Neural cell (in vitro differentiated cells): ENCODE measurements at regions not wholly inside any gene's neighbourhood (a gene's known extent, or its start where the extent isn't known, plus 50 kb on each side); places are given as distances from the start of the nearest gene placed in this dataset.
"Not testable (repeated sequence)": the region's sequence is repeated elsewhere in the genome, so short reads cannot be mapped to it uniquely, and the experiment has no call there.

Experiments used
- H2AFZ ChIP-seq: fragments of 200-600, 300-800 bp; sonication (generic), shearing (Covaris generic); 2 replicates; pipeline ENCODE4 v1.6.0; 2014; ENCODE audit warnings: low read depth, mild to moderate bottlenecking, antibody characterized with exemption, low read length, moderate library complexity
- H3F3A ChIP-seq: fragments of 200-600 bp; shearing (Covaris generic); 2 replicates; pipeline ENCODE4 v1.6.1; 2016; ENCODE audit warnings: mild to moderate bottlenecking, moderate library complexity, mixed read lengths, antibody characterized with exemption, low read length; ENCODE audit not compliant: insufficient read depth, poor library complexity, severe bottlenecking
- H3K27ac ChIP-seq: fragments of 200-600, 300-800 bp; sonication (generic), shearing (Covaris generic); 2 replicates; pipeline ENCODE4 v1.5.1; 2014; ENCODE audit warnings: mild to moderate bottlenecking, low read length, moderate library complexity
- H3K27me3 ChIP-seq: fragments of 300-800, 200-600 bp; sonication (generic), shearing (Covaris generic); 2 replicates; pipeline ENCODE4 v1.6.0; 2014; ENCODE audit warnings: mild to moderate bottlenecking, low read depth, low read length, moderate library complexity; ENCODE audit not compliant: insufficient read depth
- H3K36me3 ChIP-seq: fragments of 300-800, 200-600 bp; sonication (generic), shearing (Covaris generic); 2 replicates; pipeline ENCODE4 v1.5.1; 2014; ENCODE audit warnings: mild to moderate bottlenecking, antibody characterized with exemption, low read length, moderate library complexity; ENCODE audit not compliant: insufficient read depth
- H3K4me2 ChIP-seq: fragments of 300-800, 200-600 bp; sonication (generic), shearing (Covaris generic); 2 replicates; pipeline ENCODE4 v1.6.0; 2014; ENCODE audit warnings: mild to moderate bottlenecking, low read length
- H3K4me3 ChIP-seq: fragments of 300-800, 200-600 bp; sonication (generic), shearing (Covaris generic); 2 replicates; pipeline ENCODE4 v1.5.1; 2014; ENCODE audit warnings: mild to moderate bottlenecking, low read length, moderate library complexity
- H3K79me2 ChIP-seq: fragments of 200-600 bp; shearing (Covaris generic); replicated peaks from 2 replicates; pipeline ENCODE4 v1.6.0; 2014; ENCODE audit warnings: mild to moderate bottlenecking, low read length, moderate library complexity; ENCODE audit not compliant: insufficient read depth
- H3K9ac ChIP-seq: fragments of 300-800, 200-600 bp; sonication (generic), shearing (Covaris generic); 2 replicates; pipeline ENCODE4 v1.6.1; 2016; ENCODE audit warnings: mild to moderate bottlenecking, low read length, mixed read lengths
- H3K9me2 ChIP-seq: fragments of 200-600 bp; shearing (Covaris generic); 2 replicates; pipeline ENCODE4 v1.6.1; 2016; ENCODE audit warnings: mild to moderate bottlenecking, low read length, mixed read lengths; ENCODE audit not compliant: insufficient read depth
- H3K9me3 ChIP-seq: fragments of 200-600, 300-800 bp; sonication (generic), shearing (Covaris generic); 2 replicates; pipeline ENCODE4 v1.6.1; 2016; ENCODE audit warnings: mild to moderate bottlenecking, mixed run types, low read length, moderate library complexity, mixed read lengths
- H4K20me1 ChIP-seq: fragments of 200-600 bp; shearing (Covaris generic); 2 replicates; pipeline ENCODE4 v1.6.1; 2016; ENCODE audit warnings: mild to moderate bottlenecking, mixed run types; ENCODE audit not compliant: insufficient read depth
- CTCF ChIP-seq: fragments of 450-650 bp; IDR thresholded peaks from 2 replicates; pipeline ENCODE4 v1.5.1; 2014; ENCODE audit warnings: antibody characterized with exemption, mild to moderate bottlenecking, moderate library complexity; ENCODE audit not compliant: poor library complexity, severe bottlenecking
- EP300 ChIP-seq: fragments of 450-650 bp; conservative IDR thresholded peaks from 2 replicates; pipeline ENCODE4 v1.6.1; 2014; ENCODE audit warnings: antibody characterized with exemption, mild to moderate bottlenecking, moderate library complexity; ENCODE audit not compliant: poor library complexity, severe bottlenecking
- EZH2 ChIP-seq: fragments of 200-600, 300-800 bp; shearing (Covaris generic), sonication (generic); IDR thresholded peaks from 2 replicates; pipeline ENCODE4 v1.6.1; 2014; ENCODE audit warnings: antibody characterized with exemption, low read length, borderline replicate concordance, mild to moderate bottlenecking; ENCODE audit not compliant: insufficient read depth, poor library complexity, severe bottlenecking
- MXI1 ChIP-seq: fragments of 450-650 bp; conservative IDR thresholded peaks from 2 replicates; pipeline ENCODE4 v1.6.1; 2014; ENCODE audit warnings: antibody characterized with exemption, mild to moderate bottlenecking; ENCODE audit not compliant: poor library complexity, severe bottlenecking
- POLR2AphosphoS5 ChIP-seq: IDR thresholded peaks from 2 replicates; pipeline ENCODE4 v1.6.1; 2012
- RAD21 ChIP-seq: fragments of 450-650 bp; conservative IDR thresholded peaks from 2 replicates; pipeline ENCODE4 v1.6.1; 2014; ENCODE audit warnings: antibody characterized with exemption, mild to moderate bottlenecking, moderate library complexity
- SMC3 ChIP-seq: fragments of 450-650 bp; conservative IDR thresholded peaks from 2 replicates; pipeline ENCODE4 v1.6.1; 2014; ENCODE audit warnings: antibody characterized with exemption, mild to moderate bottlenecking, moderate library complexity; ENCODE audit not compliant: poor library complexity
- TAF1 ChIP-seq: IDR thresholded peaks from 2 replicates; pipeline ENCODE4 v1.6.1; 2012; ENCODE audit warnings: low read depth
- TF ChIP-seq, protein P1 (sequence below): IDR thresholded peaks from 2 replicates; pipeline ENCODE4 v1.6.1; 2012; ENCODE audit warnings: borderline replicate concordance

DNA sequence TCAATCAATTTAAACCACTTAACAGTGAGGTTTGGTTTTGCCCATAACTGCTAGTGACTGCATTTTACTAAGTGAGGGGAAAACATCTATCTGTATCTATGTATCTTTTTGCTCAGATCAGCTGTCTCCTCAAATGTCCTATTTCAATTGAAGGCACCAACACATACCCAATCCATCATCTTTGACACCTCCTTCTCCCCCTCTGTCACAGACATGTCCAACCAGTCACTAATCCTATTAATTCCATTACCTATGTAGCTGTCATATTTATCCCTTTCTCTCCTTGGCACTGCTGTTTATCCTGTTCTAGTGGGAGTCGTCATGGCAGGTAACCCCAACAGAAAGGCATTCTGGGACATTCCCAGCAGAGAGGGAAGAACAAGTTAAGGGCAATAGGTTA is 975.2 kb upstream of the AUTS2 start:
- H3K9me3 ChIP-seq = no peaks in the 10 kb centered on the region
- H3K27me3 ChIP-seq = no peaks in the 10 kb centered on the region
- H3K4me3 ChIP-seq = no peak overlapping the region
- H3K79me2 ChIP-seq = no peaks in the 10 kb centered on the region
- H3K36me3 ChIP-seq = no peaks in the 10 kb centered on the region
- H3K4me2 ChIP-seq = no peak overlapping the region
- H3K27ac ChIP-seq = peak overlapping the region; percentile 22
- no peaks in the 10 kb centered on the region for H4K20me1 ChIP-seq
- H3F3A ChIP-seq = no peaks in the 10 kb centered on the region
- TF ChIP-seq EP300 (peak; percentile 98), POLR2AphosphoS5 (peak; percentile 86), MXI1 (no peak)
- no peak overlapping the region for H3K9ac ChIP-seq
- H2AFZ ChIP-seq = no peak overlapping the region
- no peaks in the 10 kb centered on the region for H3K9me2 ChIP-seq

- no peak overlapping the region for H3K4me2 ChIP-seq
Measured at GRCh38 chr7:68627247-68627864, 970.9 kb upstream of the AUTS2 start.

GRCh38 chr7:68630914-68631313 is 967.4 kb upstream of the AUTS2 start:
- H3K4me3 ChIP-seq, H3K79me2 ChIP-seq, H3K9me2 ChIP-seq, H3K27ac ChIP-seq, H3F3A ChIP-seq, H2AFZ ChIP-seq, H3K9me3 ChIP-seq, H3K9ac ChIP-seq, H3K36me3 ChIP-seq, H3K4me2 ChIP-seq, H4K20me1 ChIP-seq, H3K27me3 ChIP-seq: not testable (repeated sequence)

More at GRCh38 chr7:68627247-68627864, 970.9 kb upstream of the AUTS2 start:
- H3K27me3 ChIP-seq = no peaks in the 10 kb centered on the region
- H3K79me2 ChIP-seq = no peaks in the 10 kb centered on the region
- no peaks in the 10 kb centered on the region for H4K20me1 ChIP-seq
- no peak overlapping the region for H2AFZ ChIP-seq
- no peak overlapping the region for H3K9ac ChIP-seq
- no peaks in the 10 kb centered on the region for H3K36me3 ChIP-seq
- no peak overlapping the region for H3K27ac ChIP-seq
- H3K9me3 ChIP-seq = no peaks in the 10 kb centered on the region
- TF ChIP-seq POLR2AphosphoS5 (no peak), EZH2 (no peak), MXI1 (no peak), SMC3 (no peak), CTCF (no peak), RAD21 (no peak), EP300 (no peak), TAF1 (no peak)
- TF ChIP-seq, protein P1, sequence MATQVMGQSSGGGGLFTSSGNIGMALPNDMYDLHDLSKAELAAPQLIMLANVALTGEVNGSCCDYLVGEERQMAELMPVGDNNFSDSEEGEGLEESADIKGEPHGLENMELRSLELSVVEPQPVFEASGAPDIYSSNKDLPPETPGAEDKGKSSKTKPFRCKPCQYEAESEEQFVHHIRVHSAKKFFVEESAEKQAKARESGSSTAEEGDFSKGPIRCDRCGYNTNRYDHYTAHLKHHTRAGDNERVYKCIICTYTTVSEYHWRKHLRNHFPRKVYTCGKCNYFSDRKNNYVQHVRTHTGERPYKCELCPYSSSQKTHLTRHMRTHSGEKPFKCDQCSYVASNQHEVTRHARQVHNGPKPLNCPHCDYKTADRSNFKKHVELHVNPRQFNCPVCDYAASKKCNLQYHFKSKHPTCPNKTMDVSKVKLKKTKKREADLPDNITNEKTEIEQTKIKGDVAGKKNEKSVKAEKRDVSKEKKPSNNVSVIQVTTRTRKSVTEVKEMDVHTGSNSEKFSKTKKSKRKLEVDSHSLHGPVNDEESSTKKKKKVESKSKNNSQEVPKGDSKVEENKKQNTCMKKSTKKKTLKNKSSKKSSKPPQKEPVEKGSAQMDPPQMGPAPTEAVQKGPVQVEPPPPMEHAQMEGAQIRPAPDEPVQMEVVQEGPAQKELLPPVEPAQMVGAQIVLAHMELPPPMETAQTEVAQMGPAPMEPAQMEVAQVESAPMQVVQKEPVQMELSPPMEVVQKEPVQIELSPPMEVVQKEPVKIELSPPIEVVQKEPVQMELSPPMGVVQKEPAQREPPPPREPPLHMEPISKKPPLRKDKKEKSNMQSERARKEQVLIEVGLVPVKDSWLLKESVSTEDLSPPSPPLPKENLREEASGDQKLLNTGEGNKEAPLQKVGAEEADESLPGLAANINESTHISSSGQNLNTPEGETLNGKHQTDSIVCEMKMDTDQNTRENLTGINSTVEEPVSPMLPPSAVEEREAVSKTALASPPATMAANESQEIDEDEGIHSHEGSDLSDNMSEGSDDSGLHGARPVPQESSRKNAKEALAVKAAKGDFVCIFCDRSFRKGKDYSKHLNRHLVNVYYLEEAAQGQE = no peak
- H3F3A ChIP-seq = no peaks in the 10 kb centered on the region
- H3K4me3 ChIP-seq = no peak overlapping the region
- no peaks in the 10 kb centered on the region for H3K9me2 ChIP-seq
